Astrocyte (in vitro differentiated cells and primary cell): ENCODE measurements at regions not wholly inside any gene's neighbourhood (a gene's known extent, or its start where the extent isn't known, plus 50 kb on each side); places are given as distances from the start of the nearest gene placed in this dataset.

ENCODE experiments used
- DNase-seq: peaks from one replicate; pipeline ENCODE4 v3.0.0-alpha.2; 2010; ENCODE audit warnings: low read depth
- FAIRE-seq: peaks from 2 replicates; lab custom pipeline; 2011; peaks lifted over from hg19 to GRCh38; lab: Jason Lieb, UNC
- H2AFZ ChIP-seq: 2 replicates; pipeline ENCODE4 v1.6.0; 2012; ENCODE audit warnings: low read depth, low read length, inconsistent platforms
- H3K27ac ChIP-seq: 2 replicates; pipeline ENCODE4 v1.5.1; 2011; ENCODE audit warnings: low read depth, low read length, inconsistent platforms
- H3K27me3 ChIP-seq: 2 replicates; pipeline ENCODE4 v1.6.0; 2011; ENCODE audit warnings: low read length, inconsistent platforms; ENCODE audit not compliant: insufficient read depth
- H3K36me3 ChIP-seq: 2 replicates; pipeline ENCODE4 v1.5.1; 2011; ENCODE audit warnings: low read length, inconsistent platforms; ENCODE audit not compliant: insufficient read depth
- H3K4me1 ChIP-seq: 2 replicates; pipeline ENCODE4 v1.5.1; 2011; ENCODE audit warnings: low read length, inconsistent platforms; ENCODE audit not compliant: insufficient read depth
- H3K4me2 ChIP-seq: 2 replicates; pipeline ENCODE4 v1.6.0; 2012; ENCODE audit warnings: low read length, inconsistent platforms
- H3K4me3 ChIP-seq: 2 replicates; pipeline ENCODE4 v1.5.1; 2011; ENCODE audit warnings: low read depth, mild to moderate bottlenecking, low read length, inconsistent platforms; ENCODE audit not compliant: insufficient read depth
- H3K79me2 ChIP-seq: 2 replicates; pipeline ENCODE4 v1.6.0; 2012; ENCODE audit warnings: mild to moderate bottlenecking, low read length, inconsistent platforms; ENCODE audit not compliant: insufficient read depth
- H3K9ac ChIP-seq: 2 replicates; pipeline ENCODE4 v1.6.0; 2012; ENCODE audit warnings: mild to moderate bottlenecking, low read length, inconsistent platforms
- H3K9me3 ChIP-seq: 2 replicates; pipeline ENCODE4 v1.5.1; 2012; ENCODE audit warnings: low read depth, mild to moderate bottlenecking, low read length, inconsistent platforms; ENCODE audit not compliant: insufficient read depth
- H4K20me1 ChIP-seq: 2 replicates; pipeline ENCODE4 v1.6.0; 2012; ENCODE audit warnings: low read length, inconsistent platforms; ENCODE audit not compliant: insufficient read depth
- H3K27ac Mint-ChIP-seq: one replicate; pipeline ENCODE4 v1.8.0; 2021; ENCODE audit warnings: mild to moderate bottlenecking, mixed read lengths; ENCODE audit not compliant: unreplicated experiment
- H3K27me3 Mint-ChIP-seq: one replicate; pipeline ENCODE4 v1.8.0; 2021; ENCODE audit warnings: low read depth, mixed read lengths; ENCODE audit not compliant: unreplicated experiment
- H3K36me3 Mint-ChIP-seq: one replicate; pipeline ENCODE4 v1.8.0; 2021; ENCODE audit warnings: low read depth, mixed read lengths; ENCODE audit not compliant: unreplicated experiment
- H3K4me1 Mint-ChIP-seq: one replicate; pipeline ENCODE4 v1.8.0; 2021; ENCODE audit warnings: low read depth, mixed read lengths; ENCODE audit not compliant: unreplicated experiment
- H3K4me3 Mint-ChIP-seq: one replicate; pipeline ENCODE4 v1.8.0; 2021; ENCODE audit warnings: mild to moderate bottlenecking, moderate library complexity, mixed read lengths; ENCODE audit not compliant: unreplicated experiment
- H3K9me3 Mint-ChIP-seq: one replicate; pipeline ENCODE4 v1.8.0; 2021; ENCODE audit warnings: mild to moderate bottlenecking, mixed read lengths; ENCODE audit not compliant: unreplicated experiment
- CTCF ChIP-seq: IDR thresholded peaks from 2 replicates; pipeline ENCODE4 v1.5.1; 2011; ENCODE audit warnings: low read depth, mild to moderate bottlenecking, inconsistent platforms, low read length, moderate library complexity; ENCODE audit not compliant: insufficient read depth
- EZH2 ChIP-seq: IDR thresholded peaks from 2 replicates; pipeline ENCODE4 v1.6.1; 2012; ENCODE audit warnings: mild to moderate bottlenecking, low read length, inconsistent platforms; ENCODE audit not compliant: insufficient read depth

GRCh38 chr2:126307740-126308139 is 348.2 kb upstream of the GYPC start:
- Histone ChIP-seq H3K9ac (no peak overlapping the region), H3K36me3 (no peaks in the 10 kb centered on the region), H4K20me1 (no peaks in the 10 kb centered on the region), H3K27ac (no peak overlapping the region), H3K9me3 (peaks cover under 1% of the 10 kb centered on the region), H3K4me3 (no peak overlapping the region), H2AFZ (no peak overlapping the region), H3K79me2 (no peaks in the 10 kb centered on the region), H3K4me2 (no peak overlapping the region), H3K4me1 (no peaks in the 10 kb centered on the region), H3K27me3 (no peaks in the 10 kb centered on the region)
- Mint-ChIP-seq H3K4me1 (peaks cover 2% of the 10 kb centered on the region), H3K9me3 (no peaks in the 10 kb centered on the region), H3K27me3 (peaks cover 3% of the 10 kb centered on the region), H3K27ac (no peak overlapping the region), H3K36me3 (no peaks in the 10 kb centered on the region), H3K4me3 (no peak overlapping the region)
- TF ChIP-seq EZH2 (no peak), CTCF (no peak)
- DNase-seq (no peak), FAIRE-seq (no peak)

- H3K27me3 ChIP-seq, result no peaks in the 10 kb centered on the region
- no peaks in the 10 kb centered on the region for H4K20me1 ChIP-seq
- H3K4me3 Mint-ChIP-seq, result no peak overlapping the region
- H3K27me3 Mint-ChIP-seq, result peaks cover 3% of the 10 kb centered on the region
- H3K9ac ChIP-seq, result no peak overlapping the region
- H3K4me2 ChIP-seq, result no peak overlapping the region
- H3K27ac ChIP-seq, result no peak overlapping the region
- H3K4me1 Mint-ChIP-seq, result no peaks in the 10 kb centered on the region
- H3K4me3 ChIP-seq, result no peak overlapping the region
- H3K79me2 ChIP-seq, result no peaks in the 10 kb centered on the region
- H2AFZ ChIP-seq, result no peak overlapping the region
- no peaks in the 10 kb centered on the region for H3K9me3 Mint-ChIP-seq
- H3K27ac Mint-ChIP-seq, result no peak overlapping the region
- H3K36me3 Mint-ChIP-seq, result no peaks in the 10 kb centered on the region
- peaks cover 2% of the 10 kb centered on the region for H3K9me3 ChIP-seq
- DNase-seq, result no peak
- no peaks in the 10 kb centered on the region for H3K36me3 ChIP-seq
- TF ChIP-seq CTCF (no peak), EZH2 (no peak)
- H3K4me1 ChIP-seq, result no peaks in the 10 kb centered on the region
- FAIRE-seq, result no peak
Measured at GRCh38 chr2:126309185-126309584, 346.8 kb upstream of the GYPC start.

- Mint-ChIP-seq H3K4me1 (peaks cover 13% of the 10 kb centered on the region), H3K9me3 (no peaks in the 10 kb centered on the region), H3K36me3 (no peaks in the 10 kb centered on the region), H3K27me3 (peaks cover 3% of the 10 kb centered on the region), H3K27ac (no peak overlapping the region), H3K4me3 (no peak overlapping the region)
- H3K27ac ChIP-seq, result no peak overlapping the region
- FAIRE-seq (no peak), DNase-seq (no peak)
- H3K79me2 ChIP-seq, result no peaks in the 10 kb centered on the region
- H4K20me1 ChIP-seq, result no peaks in the 10 kb centered on the region
- no peak overlapping the region for H2AFZ ChIP-seq
- H3K9me3 ChIP-seq, result peaks cover 2% of the 10 kb centered on the region
- no peaks in the 10 kb centered on the region for H3K4me1 ChIP-seq
- H3K36me3 ChIP-seq, result no peaks in the 10 kb centered on the region
- no peak overlapping the region for H3K9ac ChIP-seq
- H3K4me3 ChIP-seq, result no peak overlapping the region
- no peak overlapping the region for H3K4me2 ChIP-seq
- no peaks in the 10 kb centered on the region for H3K27me3 ChIP-seq
- TF ChIP-seq EZH2, result no peak
- TF ChIP-seq CTCF, result no peak
Measured at GRCh38 chr2:126312579-126312978, 343.4 kb upstream of the GYPC start.
